HUDEP-2 (cell line): ENCODE measurements at regions not wholly inside any gene's neighbourhood (a gene's known extent, or its start where the extent isn't known, plus 50 kb on each side); places are given as distances from the start of the nearest gene placed in this dataset.
A peak's percentile ranks its signal among the peaks of the same experiment; 100 is the strongest.

Source experiments
- DNase-seq, 76 experiments: peaks; one replicate each; lab custom pipeline; 2025; ENCODE audit not compliant: unreplicated experiment in 76 of 76; lab: John Stamatoyannopoulos, UW

GRCh38 chr6:3560211-3560610, 103.4 kb upstream of the SLC22A23 start:
- no peak for DNase-seq

- no peak for DNase-seq
Measured at GRCh38 chr6:3559561-3559960, 102.7 kb upstream of the SLC22A23 start.

GRCh38 chr6:3557336-3557735, 100.5 kb upstream of the SLC22A23 start:
- DNase-seq: no peak

- no peak for DNase-seq
Measured at GRCh38 chr6:3553254-3553653, 96.4 kb upstream of the SLC22A23 start.

GRCh38 chr6:3551716-3552511, 95.1 kb upstream of the SLC22A23 start:
- DNase-seq: no peak

- no peak for DNase-seq
Measured at GRCh38 chr6:3549314-3549940, 92.6 kb upstream of the SLC22A23 start.

GRCh38 chr6:3546121-3546520, 89.3 kb upstream of the SLC22A23 start:
- peak in 35 of 76 experiments; percentile 7 to 64 (median 36) for DNase-seq

GRCh38 chr6:3545156-3545555, 88.3 kb upstream of the SLC22A23 start:
- DNase-seq: no peak

GRCh38 chr6:3542032-3542640, 85.3 kb upstream of the SLC22A23 start:
- DNase-seq: no peak

- DNase-seq: no peak
Measured at GRCh38 chr6:3541006-3541585, 84.2 kb upstream of the SLC22A23 start.

- no peak for DNase-seq
Measured at GRCh38 chr6:3540253-3540820, 83.5 kb upstream of the SLC22A23 start.

GRCh38 chr6:3538536-3538935, 81.7 kb upstream of the SLC22A23 start:
- DNase-seq: no peak

GRCh38 chr6:3536901-3537300, 80.1 kb upstream of the SLC22A23 start:
- DNase-seq: no peak

GRCh38 chr6:3535776-3536435, 79.1 kb upstream of the SLC22A23 start:
- DNase-seq: no peak

- DNase-seq: no peak
Measured at GRCh38 chr6:3535033-3535775, 78.4 kb upstream of the SLC22A23 start.

- no peak for DNase-seq
Measured at GRCh38 chr6:3534599-3534998, 77.7 kb upstream of the SLC22A23 start.

- DNase-seq: no peak
Measured at GRCh38 chr6:3533981-3534380, 77.1 kb upstream of the SLC22A23 start.

- DNase-seq: no peak
Measured at GRCh38 chr6:3532296-3532916, 75.6 kb upstream of the SLC22A23 start.

- no peak for DNase-seq
Measured at GRCh38 chr6:3531481-3531880, 74.6 kb upstream of the SLC22A23 start.

- DNase-seq: no peak
Measured at GRCh38 chr6:3530515-3530914, 73.7 kb upstream of the SLC22A23 start.
